ENCODE measurements at regions not wholly inside any gene's neighbourhood (a gene's known extent, or its start where the extent isn't known, plus 50 kb on each side); places are given as distances from the start of the nearest gene placed in this dataset.

DNA sequence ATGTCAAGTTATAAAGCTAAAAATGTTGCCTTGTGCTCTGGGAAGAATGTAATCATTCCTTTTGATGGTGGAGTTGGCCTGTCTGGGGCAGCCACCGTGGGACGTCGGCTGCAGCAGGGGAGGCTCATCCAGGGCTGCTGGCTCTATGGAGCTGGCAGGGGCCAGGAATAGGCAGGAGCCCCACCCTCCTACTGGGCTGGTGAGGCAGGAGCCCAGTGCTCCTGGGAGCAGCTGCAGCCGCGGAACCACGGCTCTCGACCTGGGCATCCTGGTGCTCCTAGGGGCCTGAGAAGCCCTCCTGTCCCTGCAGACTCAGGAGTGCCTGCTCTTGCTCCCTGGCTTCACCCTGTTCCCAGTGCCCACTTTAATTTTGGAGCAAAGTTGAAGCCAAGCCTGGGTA, 127.1 kb downstream of the DIPK2A start:
- Histone ChIP-seq H3K18ac (ENCODE audit: low read length) (no peak overlapping the region), H3K9me3 (ENCODE audit: insufficient read depth, low read depth, low read length) (peaks cover 11% of the 10 kb centered on the region), H2BK120ac (ENCODE audit: insufficient read depth, low read length, poor library complexity) (no peak overlapping the region), H3K79me1 (ENCODE audit: low read length) (no peaks in the 10 kb centered on the region), H2BK12ac (ENCODE audit: low read length) (no peak overlapping the region), H4K12ac (ENCODE audit: low read depth, low read length) (no peak overlapping the region), H3K79me2 (ENCODE audit: control insufficient read depth, insufficient read depth, low read length, poor library complexity) (no peaks in the 10 kb centered on the region), H3K4me1 (ENCODE audit: control insufficient read depth in 1 of 2, insufficient read depth in 2 of 2, low read length in 2 of 2) (no peaks in the 10 kb centered on the region), H2AFZ (ENCODE audit: insufficient read depth, low read length, poor library complexity) (no peak overlapping the region), H2BK5ac (ENCODE audit: low read depth, low read length, poor library complexity) (no peak overlapping the region), H3K36me3 (ENCODE audit: control insufficient read depth in 1 of 2, insufficient read depth in 2 of 2, low read length in 2 of 2) (no peaks in the 10 kb centered on the region), H2AK5ac (ENCODE audit: low read length) (no peak overlapping the region), H3K27me3 (ENCODE audit: insufficient read depth, low read length) (no peaks in the 10 kb centered on the region), H3K23ac (ENCODE audit: low read length) (no peak overlapping the region), H4K8ac (ENCODE audit: low read depth, low read length) (no peak overlapping the region), H3K4me3 (ENCODE audit: low read depth, low read length) (peak overlapping the region; percentile 20), H3K4ac (ENCODE audit: low read depth, low read length) (no peak overlapping the region), H3K27ac (ENCODE audit: low read depth, low read length) (no peak overlapping the region), H3K4me2 (ENCODE audit: low read length) (no peak overlapping the region), H3K14ac (ENCODE audit: low read length) (no peak overlapping the region), H4K91ac (ENCODE audit: low read depth, low read length) (no peak overlapping the region), H3K9ac (ENCODE audit: low read length) (no peak overlapping the region)
- WGBS (ENCODE audit: extremely low coverage, insufficient coverage, insufficient read length), result no CpG with 5 or more reads among the region's 7 CpGs
- DNase-seq, result no peak

DNA sequence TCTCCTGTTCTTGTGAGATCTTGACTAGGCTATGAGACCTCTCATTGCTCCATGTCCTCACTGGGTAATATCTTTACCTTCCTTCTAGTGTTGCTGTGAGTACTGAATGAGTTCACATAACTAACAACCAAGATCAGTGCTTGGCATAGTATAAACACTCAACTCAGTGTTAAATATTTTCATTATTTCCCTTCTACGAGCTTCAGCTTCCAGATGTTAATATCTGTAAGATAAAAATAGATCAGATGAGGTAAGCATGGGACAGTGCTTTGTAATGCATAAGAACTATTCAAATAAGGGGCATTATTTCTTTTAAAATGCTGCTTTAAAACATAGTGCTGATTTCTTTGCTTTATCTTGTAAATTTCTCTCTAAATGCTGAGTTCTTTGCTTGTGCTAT, 130.8 kb downstream of the DIPK2A start:
- H3K4me2 ChIP-seq (ENCODE audit: low read length), result no peak overlapping the region
- H2AFZ ChIP-seq (ENCODE audit: insufficient read depth, low read length, poor library complexity), result no peak overlapping the region
- H4K12ac ChIP-seq (ENCODE audit: low read depth, low read length), result no peak overlapping the region
- DNase-seq, result no peak
- H3K36me3 ChIP-seq (ENCODE audit: control insufficient read depth in 1 of 2, insufficient read depth in 2 of 2, low read length in 2 of 2), result no peaks in the 10 kb centered on the region
- no peak overlapping the region for H2BK5ac ChIP-seq (ENCODE audit: low read depth, low read length, poor library complexity)
- WGBS (ENCODE audit: extremely low coverage, insufficient coverage, insufficient read length), result no CpG with 5 or more reads among the region's 1 CpG
- H3K4ac ChIP-seq (ENCODE audit: low read depth, low read length), result no peak overlapping the region
- H3K79me1 ChIP-seq (ENCODE audit: low read length), result no peaks in the 10 kb centered on the region
- H3K14ac ChIP-seq (ENCODE audit: low read length), result no peak overlapping the region
- H3K4me3 ChIP-seq (ENCODE audit: low read depth, low read length), result no peak overlapping the region
- no peaks in the 10 kb centered on the region for H3K79me2 ChIP-seq (ENCODE audit: control insufficient read depth, insufficient read depth, low read length, poor library complexity)
- no peak overlapping the region for H4K91ac ChIP-seq (ENCODE audit: low read depth, low read length)
- no peak overlapping the region for H2AK5ac ChIP-seq (ENCODE audit: low read length)
- H2BK12ac ChIP-seq (ENCODE audit: low read length), result no peak overlapping the region
- no peaks in the 10 kb centered on the region for H3K4me1 ChIP-seq (ENCODE audit: control insufficient read depth in 1 of 2, insufficient read depth in 2 of 2, low read length in 2 of 2)
- H3K27ac ChIP-seq (ENCODE audit: low read depth, low read length), result no peak overlapping the region
- H3K9me3 ChIP-seq (ENCODE audit: insufficient read depth, low read depth, low read length), result peaks cover 11% of the 10 kb centered on the region
- H2BK120ac ChIP-seq (ENCODE audit: insufficient read depth, low read length, poor library complexity), result no peak overlapping the region
- no peaks in the 10 kb centered on the region for H3K27me3 ChIP-seq (ENCODE audit: insufficient read depth, low read length)
- no peak overlapping the region for H3K9ac ChIP-seq (ENCODE audit: low read length)
- H4K8ac ChIP-seq (ENCODE audit: low read depth, low read length), result no peak overlapping the region
- no peak overlapping the region for H3K23ac ChIP-seq (ENCODE audit: low read length)
- H3K18ac ChIP-seq (ENCODE audit: low read length), result no peak overlapping the region

DNA sequence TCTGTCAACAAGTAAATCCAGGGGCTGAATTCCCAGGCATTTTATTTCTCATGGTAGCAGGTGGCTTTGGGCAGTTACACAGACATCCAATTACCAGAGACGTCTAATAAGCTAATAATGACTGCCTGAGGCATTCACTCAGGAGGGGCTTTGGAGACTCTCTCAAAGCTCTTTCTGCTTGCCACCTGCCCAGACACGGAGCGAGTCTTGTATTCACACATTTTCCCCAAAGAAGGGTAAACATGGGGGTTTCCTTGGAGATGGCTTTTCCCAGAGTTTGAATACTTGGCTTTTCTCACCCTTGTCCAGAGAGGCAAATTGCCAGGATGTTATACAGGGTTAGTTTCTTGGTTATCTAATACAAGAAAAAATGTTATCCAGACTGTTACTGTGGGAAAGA, 132.6 kb downstream of the DIPK2A start:
- no CpG with 5 or more reads among the region's 3 CpGs for WGBS (ENCODE audit: extremely low coverage, insufficient coverage, insufficient read length)
- H3K27ac ChIP-seq (ENCODE audit: low read depth, low read length), result no peak overlapping the region
- H3K4me3 ChIP-seq (ENCODE audit: low read depth, low read length), result no peak overlapping the region
- no peak overlapping the region for H3K18ac ChIP-seq (ENCODE audit: low read length)
- no peak overlapping the region for H4K8ac ChIP-seq (ENCODE audit: low read depth, low read length)
- H3K4me1 ChIP-seq (ENCODE audit: control insufficient read depth in 1 of 2, insufficient read depth in 2 of 2, low read length in 2 of 2), result no peaks in the 10 kb centered on the region
- DNase-seq, result no peak
- H2AFZ ChIP-seq (ENCODE audit: insufficient read depth, low read length, poor library complexity), result no peak overlapping the region
- no peak overlapping the region for H3K4ac ChIP-seq (ENCODE audit: low read depth, low read length)
- no peak overlapping the region for H3K23ac ChIP-seq (ENCODE audit: low read length)
- peaks cover 7% of the 10 kb centered on the region for H3K9me3 ChIP-seq (ENCODE audit: insufficient read depth, low read depth, low read length)
- H2BK5ac ChIP-seq (ENCODE audit: low read depth, low read length, poor library complexity), result no peak overlapping the region
- no peaks in the 10 kb centered on the region for H3K79me2 ChIP-seq (ENCODE audit: control insufficient read depth, insufficient read depth, low read length, poor library complexity)
- H3K79me1 ChIP-seq (ENCODE audit: low read length), result no peaks in the 10 kb centered on the region
- no peak overlapping the region for H2BK120ac ChIP-seq (ENCODE audit: insufficient read depth, low read length, poor library complexity)
- H3K4me2 ChIP-seq (ENCODE audit: low read length), result no peak overlapping the region
- H4K91ac ChIP-seq (ENCODE audit: low read depth, low read length), result no peak overlapping the region
- no peaks in the 10 kb centered on the region for H3K27me3 ChIP-seq (ENCODE audit: insufficient read depth, low read length)
- no peak overlapping the region for H2AK5ac ChIP-seq (ENCODE audit: low read length)
- no peak overlapping the region for H2BK12ac ChIP-seq (ENCODE audit: low read length)
- no peaks in the 10 kb centered on the region for H3K36me3 ChIP-seq (ENCODE audit: control insufficient read depth in 1 of 2, insufficient read depth in 2 of 2, low read length in 2 of 2)
- H3K9ac ChIP-seq (ENCODE audit: low read length), result no peak overlapping the region
- H4K12ac ChIP-seq (ENCODE audit: low read depth, low read length), result no peak overlapping the region
- no peak overlapping the region for H3K14ac ChIP-seq (ENCODE audit: low read length)

DNA sequence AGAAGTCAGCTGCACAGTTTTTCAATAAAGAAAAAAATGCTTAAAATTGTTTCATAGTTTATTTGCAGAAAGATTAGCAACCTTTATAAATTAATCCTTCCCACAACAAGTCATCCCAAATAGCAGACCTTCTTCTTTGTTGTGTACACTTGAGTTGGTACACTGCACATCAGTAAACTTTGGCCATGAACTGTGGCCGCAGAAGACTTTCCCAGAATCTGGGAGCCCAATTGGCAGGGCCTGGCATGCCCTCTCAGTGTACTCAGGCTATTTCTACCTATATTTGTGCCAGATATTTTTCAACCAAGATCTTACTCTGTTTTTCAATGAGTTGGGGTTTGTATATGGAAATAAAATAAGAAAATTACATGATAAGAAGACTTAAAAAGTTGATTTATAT, 133.1 kb downstream of the DIPK2A start:
- no peak overlapping the region for H3K4me3 ChIP-seq (ENCODE audit: low read depth, low read length)
- no peak overlapping the region for H3K4ac ChIP-seq (ENCODE audit: low read depth, low read length)
- no peak overlapping the region for H3K23ac ChIP-seq (ENCODE audit: low read length)
- no peak overlapping the region for H3K4me2 ChIP-seq (ENCODE audit: low read length)
- no peak overlapping the region for H3K18ac ChIP-seq (ENCODE audit: low read length)
- H3K9ac ChIP-seq (ENCODE audit: low read length), result no peak overlapping the region
- H3K79me1 ChIP-seq (ENCODE audit: low read length), result no peaks in the 10 kb centered on the region
- no peak overlapping the region for H2BK5ac ChIP-seq (ENCODE audit: low read depth, low read length, poor library complexity)
- H3K79me2 ChIP-seq (ENCODE audit: control insufficient read depth, insufficient read depth, low read length, poor library complexity), result no peaks in the 10 kb centered on the region
- no peak overlapping the region for H4K8ac ChIP-seq (ENCODE audit: low read depth, low read length)
- no peak overlapping the region for H3K14ac ChIP-seq (ENCODE audit: low read length)
- peaks cover 3% of the 10 kb centered on the region for H3K9me3 ChIP-seq (ENCODE audit: insufficient read depth, low read depth, low read length)
- H2AFZ ChIP-seq (ENCODE audit: insufficient read depth, low read length, poor library complexity), result no peak overlapping the region
- H4K91ac ChIP-seq (ENCODE audit: low read depth, low read length), result no peak overlapping the region
- H3K36me3 ChIP-seq (ENCODE audit: control insufficient read depth in 1 of 2, insufficient read depth in 2 of 2, low read length in 2 of 2), result no peaks in the 10 kb centered on the region
- H2BK12ac ChIP-seq (ENCODE audit: low read length), result no peak overlapping the region
- H3K4me1 ChIP-seq (ENCODE audit: control insufficient read depth in 1 of 2, insufficient read depth in 2 of 2, low read length in 2 of 2), result no peaks in the 10 kb centered on the region
- no peak for DNase-seq
- H3K27ac ChIP-seq (ENCODE audit: low read depth, low read length), result no peak overlapping the region
- H2AK5ac ChIP-seq (ENCODE audit: low read length), result no peak overlapping the region
- WGBS (ENCODE audit: extremely low coverage, insufficient coverage, insufficient read length), result no CpG with 5 or more reads among the region's 1 CpG
- H4K12ac ChIP-seq (ENCODE audit: low read depth, low read length), result no peak overlapping the region
- H3K27me3 ChIP-seq (ENCODE audit: insufficient read depth, low read length), result no peaks in the 10 kb centered on the region
- no peak overlapping the region for H2BK120ac ChIP-seq (ENCODE audit: insufficient read depth, low read length, poor library complexity)
